HG03354 (cell line): ENCODE measurements at regions not wholly inside any gene's neighbourhood (a gene's known extent, or its start where the extent isn't known, plus 50 kb on each side); places are given as distances from the start of the nearest gene placed in this dataset.

Experiments used
- ATAC-seq: cut with Tn5 transposase; IDR thresholded peaks from one replicate; pipeline ENCODE4 v1.9.1; 2021; ENCODE audit warnings: mild to moderate bottlenecking; ENCODE audit not compliant: unreplicated experiment, poor library complexity, severe bottlenecking

DNA sequence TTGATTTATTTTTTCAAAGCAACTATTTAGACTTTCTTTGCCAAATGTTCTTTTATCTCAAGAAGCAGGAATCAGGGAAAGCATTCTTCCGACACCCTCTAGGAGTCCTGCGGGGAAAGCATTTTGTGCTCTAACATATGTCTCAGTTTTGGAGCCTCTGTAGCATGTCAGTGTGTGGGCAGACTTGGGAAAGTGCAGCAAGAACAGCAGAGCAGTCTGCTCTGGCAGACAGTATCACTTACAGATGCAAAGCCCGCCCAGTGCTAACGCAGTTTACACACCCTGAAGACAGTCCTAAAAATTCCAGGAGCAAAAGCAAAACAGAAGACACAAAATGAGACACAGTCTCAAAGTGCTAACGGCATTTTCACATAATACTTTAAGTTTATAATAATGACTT lies 393.5 kb downstream of the KLF12 start:
- no peak for ATAC-seq

DNA sequence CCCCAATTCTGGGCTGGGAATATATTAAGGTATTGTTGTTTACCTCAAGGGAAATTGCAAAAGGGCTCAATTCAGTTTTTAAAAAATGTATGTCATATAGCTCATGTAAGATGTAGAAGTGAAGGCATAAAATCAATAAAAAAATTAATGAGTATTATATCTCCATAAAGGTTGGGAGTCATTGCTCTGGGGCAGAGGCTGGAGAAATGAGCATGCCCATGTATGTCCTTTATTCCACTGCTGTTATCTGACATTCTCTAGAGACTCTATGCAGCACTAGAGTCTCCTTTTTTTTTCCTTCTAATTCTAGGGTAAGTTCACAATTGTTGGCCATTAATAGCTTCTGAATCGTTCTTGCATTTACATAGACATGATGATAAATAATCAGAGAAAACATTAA lies 394.8 kb downstream of the KLF12 start:
- ATAC-seq, result no peak

DNA sequence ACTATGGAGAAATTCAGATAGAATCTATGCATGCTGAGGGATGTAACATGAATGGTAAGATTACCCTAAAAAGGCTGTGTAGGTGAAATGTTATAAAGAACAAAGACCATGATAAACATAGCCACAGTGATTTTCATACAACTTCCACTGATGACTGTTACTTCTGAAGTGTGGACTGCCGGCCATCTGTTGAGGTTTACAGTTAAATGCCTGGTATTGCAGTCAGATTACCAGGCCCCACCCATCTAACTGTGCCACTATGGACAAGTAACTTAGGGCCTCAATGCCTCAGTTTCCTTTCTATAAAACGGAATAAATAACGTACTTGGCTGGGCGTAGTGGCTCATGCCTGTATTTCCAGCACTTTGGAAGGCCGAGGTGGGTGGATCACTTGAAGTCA lies 395.6 kb downstream of the KLF12 start:
- ATAC-seq, result no peak

DNA sequence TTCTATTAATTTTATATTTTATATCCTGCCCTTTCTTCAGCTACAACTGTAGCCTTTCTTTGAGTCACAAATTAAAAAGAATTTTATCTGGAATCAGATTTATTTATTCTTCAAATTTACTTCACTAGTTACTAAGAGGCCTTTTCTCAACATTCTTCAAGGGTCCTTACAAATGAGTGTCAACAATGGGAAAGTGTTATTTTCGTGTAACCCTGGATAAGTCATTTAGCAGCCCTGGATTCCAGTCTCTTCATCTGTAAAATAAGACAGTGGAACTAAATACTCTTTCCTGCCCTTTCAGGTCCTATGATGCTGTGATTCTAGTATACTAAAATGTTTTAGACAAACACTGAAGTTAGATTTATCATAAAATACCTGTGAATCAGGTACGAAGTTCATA lies 397.0 kb downstream of the KLF12 start:
- no peak for ATAC-seq

DNA sequence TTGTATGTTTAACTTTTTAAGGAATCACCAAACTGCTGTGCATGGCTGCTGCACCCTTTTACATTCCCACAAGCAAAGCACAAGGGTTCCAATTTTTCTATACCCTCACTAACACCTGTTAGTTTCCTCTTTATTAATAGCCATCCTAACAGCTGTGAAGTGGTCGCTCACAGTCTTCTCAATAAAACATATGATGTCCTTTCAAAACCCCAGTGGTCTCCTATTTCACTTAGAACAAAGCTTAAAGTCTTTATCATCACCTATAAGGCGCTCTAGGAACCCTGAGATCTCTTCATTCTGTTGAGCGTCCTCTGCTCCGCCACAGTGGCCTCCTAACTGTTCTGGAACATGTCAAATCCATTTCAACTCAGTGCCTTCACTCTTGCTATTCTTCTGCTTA lies 400.5 kb downstream of the KLF12 start:
- no peak for ATAC-seq

DNA sequence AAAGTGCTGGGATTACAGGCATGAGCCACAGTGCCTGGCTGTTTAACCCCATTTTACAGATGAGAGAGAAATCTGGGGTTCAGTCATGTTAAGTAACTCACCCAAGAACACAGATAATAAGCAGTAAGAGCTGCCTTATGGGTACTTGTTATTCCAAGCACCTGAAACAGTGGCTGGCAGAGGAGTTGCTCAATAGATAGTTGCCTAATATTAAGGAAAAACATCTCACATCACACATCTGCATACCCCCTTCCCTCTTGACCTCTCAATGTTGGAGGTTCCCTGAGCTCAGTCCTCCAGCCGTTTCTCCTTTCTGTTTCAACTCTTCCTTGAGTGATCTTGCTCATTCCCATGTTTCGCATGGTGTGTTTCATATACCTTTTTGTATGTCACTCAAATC lies 401.9 kb downstream of the KLF12 start:
- ATAC-seq, result no peak

DNA sequence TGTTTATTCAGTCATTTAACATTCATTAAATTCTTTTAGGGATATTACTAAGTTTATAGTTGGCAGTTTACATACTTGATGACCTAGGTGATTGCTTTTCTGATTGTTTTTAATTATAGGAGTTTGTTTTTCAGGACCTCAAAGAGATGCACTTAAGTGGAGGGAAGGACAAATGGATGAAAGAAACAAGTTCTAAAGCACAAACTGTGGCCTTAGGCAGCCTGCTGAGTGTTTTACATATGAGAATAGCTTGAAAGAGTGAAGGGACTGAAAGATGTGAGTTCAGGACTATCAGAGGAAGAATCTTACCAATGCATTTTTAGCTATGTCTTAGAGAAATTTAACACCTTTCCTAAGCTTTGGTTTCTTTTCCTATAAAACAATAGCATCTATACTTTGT lies 402.6 kb downstream of the KLF12 start:
- ATAC-seq, result no peak

DNA sequence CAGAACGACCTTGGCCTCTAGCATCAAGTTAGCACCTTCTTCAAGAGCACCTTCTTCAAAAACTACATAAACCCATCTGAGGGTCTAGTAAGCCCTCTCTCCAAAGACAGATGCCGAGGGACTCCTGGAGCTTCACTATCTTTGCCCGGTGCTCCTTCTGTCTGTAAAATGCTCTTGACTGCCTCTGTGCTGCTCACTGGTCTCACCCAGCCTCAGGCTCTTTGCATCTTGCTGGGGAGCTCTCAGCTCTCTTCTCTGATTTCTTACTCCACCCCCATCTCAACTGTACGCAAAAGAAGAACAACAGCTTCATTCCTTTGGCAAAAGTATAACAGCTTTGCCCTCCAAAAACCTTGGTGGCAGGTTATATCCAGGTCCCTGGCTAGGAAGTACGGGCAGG lies 404.2 kb downstream of the KLF12 start:
- ATAC-seq, result no peak

DNA sequence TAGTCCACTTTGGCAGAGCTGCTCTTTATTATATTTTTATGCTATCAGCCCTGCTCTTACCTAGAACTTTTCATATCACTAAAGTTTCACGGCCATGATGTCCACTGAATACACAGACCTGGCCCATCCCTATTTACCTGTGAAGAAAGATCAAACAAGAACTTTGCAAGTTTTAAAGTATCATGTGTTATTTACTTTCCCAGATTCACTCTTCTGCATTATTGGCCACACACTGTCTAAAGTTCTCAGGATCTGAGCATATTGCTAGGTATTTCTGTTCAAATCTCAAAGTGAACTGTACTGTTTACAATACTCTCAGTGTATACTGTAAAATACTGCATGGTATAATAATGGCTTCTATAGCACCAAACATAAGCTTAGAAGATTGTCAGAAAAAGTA lies 405.2 kb downstream of the KLF12 start:
- no peak for ATAC-seq

DNA sequence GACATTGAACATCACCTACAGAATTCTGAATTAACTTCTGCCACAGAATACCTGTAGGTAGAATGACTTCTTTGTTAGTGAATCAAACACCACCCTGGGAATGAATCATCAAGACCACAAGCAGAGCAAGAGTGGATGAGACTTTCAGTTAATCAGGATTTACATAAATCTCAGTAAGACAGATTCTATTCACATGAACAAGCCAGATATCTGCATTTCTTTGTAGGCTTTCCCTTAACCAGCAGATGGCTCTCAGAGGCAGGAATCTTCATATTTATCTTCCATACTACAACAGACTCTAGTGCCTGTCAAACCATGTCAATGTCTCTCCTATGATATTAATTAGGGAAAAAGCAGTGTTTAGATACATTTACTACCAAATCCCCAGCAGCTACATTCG lies 412.1 kb downstream of the KLF12 start:
- peak; percentile 95 for ATAC-seq

DNA sequence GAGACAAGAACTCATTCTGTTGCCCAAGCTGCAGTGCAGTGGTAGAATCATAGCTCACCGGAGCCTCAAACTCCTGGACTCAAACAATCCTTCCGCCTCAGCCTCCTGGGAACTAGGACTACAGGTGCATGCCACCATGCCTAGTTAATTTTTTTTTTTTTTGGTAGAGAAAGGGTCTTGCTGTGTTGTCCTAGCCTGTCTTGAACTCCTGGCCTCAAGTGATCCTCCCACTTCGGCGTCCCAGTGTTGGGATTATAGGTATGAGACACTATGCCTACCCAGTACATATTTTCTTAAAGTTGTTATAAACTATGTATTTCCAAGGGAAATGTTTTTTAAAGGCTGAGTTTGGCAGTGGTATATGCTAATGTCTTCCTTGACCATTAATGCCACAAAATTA lies 412.6 kb downstream of the KLF12 start:
- ATAC-seq, result no peak

DNA sequence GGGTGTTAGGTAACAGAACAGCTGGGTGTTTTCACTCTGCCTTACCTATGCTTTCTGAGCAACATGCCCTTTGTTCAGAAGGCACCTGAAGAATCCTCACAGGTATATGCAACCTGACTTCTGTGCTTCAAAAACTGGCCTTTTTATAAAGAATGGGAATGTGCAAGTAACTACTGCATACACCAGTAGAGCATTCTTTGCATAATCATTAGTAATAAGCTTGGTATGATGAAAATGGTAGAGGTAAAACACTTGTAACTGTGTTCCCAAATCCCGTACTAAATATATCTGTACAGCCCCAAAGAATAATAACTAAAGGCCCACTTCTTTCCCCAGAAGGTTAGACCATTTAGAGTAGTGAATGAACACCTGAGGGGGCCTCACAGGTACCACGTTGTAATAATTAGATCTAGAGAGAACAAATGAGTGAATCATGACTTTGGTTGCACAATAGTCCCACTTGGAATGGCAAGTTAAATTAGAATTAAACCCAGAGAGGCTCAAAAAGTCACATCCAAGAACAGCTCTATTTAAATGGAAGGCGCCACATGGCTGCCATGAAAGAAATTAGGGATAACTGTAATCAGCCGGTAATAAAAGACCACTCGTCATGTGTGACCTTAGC lies 413.9 kb downstream of the KLF12 start:
- ATAC-seq, result no peak

DNA sequence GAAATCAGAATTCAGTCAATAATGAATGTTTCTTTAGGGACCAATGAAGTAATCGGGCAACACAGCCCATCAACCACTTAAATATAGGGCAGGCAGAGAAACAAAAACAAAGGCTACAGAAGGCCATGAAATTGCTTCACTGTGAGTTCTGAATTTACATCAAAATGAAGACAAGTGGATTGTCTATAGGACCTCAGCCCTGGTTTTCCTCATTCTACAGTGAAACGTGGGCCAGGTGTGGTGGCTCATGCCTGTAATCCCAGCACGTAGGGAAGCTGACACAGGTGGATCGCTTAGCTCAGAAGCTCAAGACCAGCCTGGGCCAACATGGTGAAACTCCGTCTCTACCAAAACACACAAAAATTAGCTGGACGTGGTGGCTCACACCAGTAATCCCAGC lies 416.0 kb downstream of the KLF12 start:
- ATAC-seq, result no peak

DNA sequence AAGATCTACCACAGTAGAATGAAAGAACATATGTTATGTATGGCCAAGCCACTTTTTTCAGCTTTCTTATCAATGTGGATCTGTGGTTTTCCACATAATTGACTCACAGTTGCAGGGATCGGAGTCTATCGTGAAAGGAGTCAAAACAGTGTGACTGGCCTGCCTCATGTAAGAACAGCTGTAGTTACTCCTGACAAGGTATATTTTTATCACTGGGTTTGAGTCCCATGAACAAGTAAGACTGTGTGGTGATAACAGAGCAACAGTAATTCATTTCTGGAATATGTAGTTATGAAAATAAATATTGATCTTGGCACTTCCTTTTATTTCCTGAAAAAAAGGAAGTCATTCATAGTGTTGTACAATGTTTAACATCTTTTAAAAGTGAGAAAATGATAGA lies 416.6 kb downstream of the KLF12 start:
- ATAC-seq, result no peak

DNA sequence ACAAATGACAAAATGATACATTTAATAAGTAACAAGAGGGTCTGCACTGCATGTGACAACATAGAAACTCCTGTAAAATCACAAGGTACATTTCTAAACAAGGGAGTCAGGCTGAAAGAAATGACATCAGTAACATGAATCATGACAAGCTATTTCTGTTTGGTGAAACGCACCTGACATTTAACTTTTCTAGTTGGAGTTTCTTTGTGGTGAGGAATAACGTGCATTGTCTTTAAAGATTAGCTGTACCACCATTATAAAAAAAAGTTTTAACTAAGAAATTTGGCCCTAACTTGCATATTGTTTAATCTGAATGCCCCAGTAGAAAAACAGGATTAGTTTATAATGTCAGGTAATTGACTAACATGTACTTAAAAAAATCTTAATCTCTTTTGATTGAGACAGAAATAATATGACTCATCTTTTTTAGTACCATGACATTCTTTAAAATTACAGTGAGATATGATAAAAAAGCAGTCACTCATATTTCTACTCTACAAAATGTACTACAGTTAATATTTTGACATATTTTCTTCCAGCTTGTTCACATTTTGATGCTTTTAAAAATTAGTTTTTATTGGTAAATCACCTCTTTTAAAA lies 418.2 kb downstream of the KLF12 start:
- peak; percentile 59 for ATAC-seq

DNA sequence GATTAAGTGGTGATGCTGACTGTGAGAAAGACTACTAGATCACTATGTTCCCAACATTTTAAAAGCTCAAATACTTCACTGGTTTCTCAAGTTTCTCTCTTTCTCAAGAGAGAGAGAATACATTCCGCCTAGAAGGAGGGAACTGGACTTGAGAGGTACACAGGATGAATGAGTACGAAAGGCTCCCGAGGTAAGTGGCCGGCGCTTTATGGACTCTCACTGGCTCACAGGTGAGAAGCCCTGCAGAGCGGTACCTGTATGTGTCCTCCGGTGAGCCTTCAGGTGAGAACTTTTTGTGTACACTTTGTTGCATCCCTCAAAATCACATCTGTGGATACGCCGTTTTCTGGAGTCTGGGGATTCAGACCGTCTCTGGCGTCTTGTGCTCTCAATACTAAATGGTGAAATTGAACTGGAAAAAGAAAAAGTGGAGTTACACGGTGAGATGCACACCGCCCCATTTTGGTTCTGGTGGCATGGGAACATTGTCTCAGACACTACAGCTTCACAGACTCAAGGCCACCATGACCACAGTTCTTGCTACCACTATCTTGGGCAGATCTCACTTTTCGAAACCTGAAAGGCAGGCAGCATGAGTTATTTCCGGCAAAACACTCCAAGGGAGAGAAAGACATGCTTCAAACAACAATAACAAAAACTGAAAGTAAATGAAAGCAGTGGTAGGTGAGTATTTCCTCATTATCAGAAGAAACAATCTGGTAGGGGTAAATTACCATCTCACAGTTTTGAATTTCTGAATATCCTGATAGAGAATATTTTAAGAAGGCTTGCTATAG lies 418.9 kb downstream of the KLF12 start:
- ATAC-seq, result peak; percentile 87

DNA sequence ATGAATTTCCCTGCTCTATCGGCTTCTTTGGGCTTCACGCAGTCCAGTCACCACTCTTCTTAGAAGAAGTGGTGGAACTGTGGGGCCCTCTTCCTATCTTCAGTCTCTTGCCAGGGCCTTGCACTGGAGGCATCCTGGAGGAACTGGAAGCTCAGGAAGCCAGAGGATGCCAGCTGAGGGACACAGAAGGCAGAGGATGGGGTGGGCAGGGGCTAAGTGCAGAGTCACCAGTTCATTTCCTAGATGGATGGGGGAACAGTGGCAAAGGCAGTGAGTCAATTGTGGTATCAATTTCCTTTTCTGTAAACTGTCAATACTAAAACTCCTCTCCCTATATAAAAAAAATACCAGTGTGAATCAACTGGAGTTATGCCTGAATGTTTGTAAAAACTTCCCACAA lies 419.7 kb downstream of the KLF12 start:
- no peak for ATAC-seq

DNA sequence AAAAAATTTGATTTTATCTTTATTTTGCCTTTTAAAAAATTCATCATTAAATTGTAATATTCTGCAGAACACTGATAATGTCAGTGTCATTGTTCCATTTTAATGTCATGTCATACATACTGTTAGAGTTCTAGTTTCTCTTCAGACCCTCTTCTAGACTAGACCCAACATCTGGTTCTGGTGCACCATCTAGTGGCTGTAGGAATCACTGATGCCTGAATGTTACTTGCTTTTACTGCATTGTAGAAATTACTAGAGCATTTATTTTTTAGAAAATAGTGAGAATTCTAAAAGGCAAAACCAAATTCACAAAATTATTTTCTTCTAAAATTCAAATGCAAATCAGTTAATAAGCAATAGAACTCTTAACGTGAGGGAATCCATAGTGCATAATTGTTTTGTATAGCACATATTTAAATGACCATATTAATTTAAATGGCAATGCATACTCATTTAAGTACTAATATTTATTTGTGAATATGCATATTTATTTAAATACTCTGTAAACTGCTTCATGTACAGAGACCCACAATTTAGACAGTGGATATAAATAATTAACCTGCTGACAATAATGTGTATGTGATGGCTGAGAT lies 425.7 kb downstream of the KLF12 start:
- ATAC-seq, result peak; percentile 96

DNA sequence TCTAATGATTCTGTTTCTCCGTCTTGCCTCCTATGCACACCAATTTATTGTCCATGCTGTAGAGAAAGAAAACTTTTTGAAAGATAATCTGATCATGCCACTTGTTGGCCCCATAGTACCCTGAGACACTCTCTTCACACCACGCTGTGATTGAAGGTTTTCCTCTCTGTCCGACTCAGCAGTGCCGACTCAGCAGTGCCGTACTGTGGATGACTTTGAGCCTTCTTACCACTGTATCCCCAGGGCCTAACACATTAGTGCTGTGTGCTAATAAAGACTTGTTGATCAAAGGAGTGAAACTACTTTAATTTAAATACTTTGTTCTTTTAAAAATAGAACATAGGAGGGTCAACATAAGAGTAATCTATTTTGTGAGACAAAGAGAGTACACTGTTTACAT lies 429.6 kb downstream of the KLF12 start:
- no peak for ATAC-seq

DNA sequence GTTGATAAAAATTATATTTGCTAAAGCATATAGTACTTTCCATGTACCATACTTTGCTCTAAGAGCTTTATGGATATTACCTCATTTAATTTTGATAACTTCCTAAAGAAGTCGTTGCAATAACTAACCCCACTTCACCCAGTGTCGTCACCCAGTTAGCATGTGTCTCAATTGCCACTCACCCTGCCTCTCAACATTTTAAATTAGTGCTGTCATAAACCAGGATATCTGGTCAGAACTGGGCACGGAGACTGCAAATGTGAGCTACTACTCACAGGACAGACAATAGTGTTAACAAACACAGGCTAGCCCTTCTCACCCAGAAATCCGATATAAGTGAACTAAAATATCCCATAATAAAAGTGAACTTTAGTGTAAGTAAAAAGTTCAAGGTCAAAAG lies 430.6 kb downstream of the KLF12 start:
- ATAC-seq, result no peak
